ENCODE measurements at regions not wholly inside any gene's neighbourhood (a gene's known extent, or its start where the extent isn't known, plus 50 kb on each side); places are given as distances from the start of the nearest gene placed in this dataset.

- no peak for TF ChIP-seq CTCF (IDR thresholded peaks at IDR 0.05; ENCODE audit: insufficient read depth, low read depth, low read length, missing control alignments)
- H3K4me3 ChIP-seq (ENCODE audit: low read depth, low read length): no peak overlapping the region
- DNase-seq (ENCODE audit: low read depth): no peak
Measured at GRCh38 chr3:35392187-35392586, 247.1 kb upstream of the ARPP21 start.

GRCh38 chr3:35393901-35394799 lies 245.2 kb upstream of the ARPP21 start:
- DNase-seq (ENCODE audit: low read depth): no peak
- H3K4me3 ChIP-seq (ENCODE audit: low read depth, low read length): no peak overlapping the region
- no peak for TF ChIP-seq CTCF (IDR thresholded peaks at IDR 0.05; ENCODE audit: insufficient read depth, low read depth, low read length, missing control alignments)

GRCh38 chr3:35394905-35395304 lies 244.4 kb upstream of the ARPP21 start:
- TF ChIP-seq CTCF (IDR thresholded peaks at IDR 0.05; ENCODE audit: insufficient read depth, low read depth, low read length, missing control alignments): no peak
- H3K4me3 ChIP-seq (ENCODE audit: low read depth, low read length): no peak overlapping the region
- DNase-seq (ENCODE audit: low read depth): no peak

- H3K4me3 ChIP-seq (ENCODE audit: low read depth, low read length): no peak overlapping the region
- TF ChIP-seq CTCF (IDR thresholded peaks at IDR 0.05; ENCODE audit: insufficient read depth, low read depth, low read length, missing control alignments): no peak
- DNase-seq (ENCODE audit: low read depth): no peak
Measured at GRCh38 chr3:35401671-35402070, 237.7 kb upstream of the ARPP21 start.

- no peak for TF ChIP-seq CTCF (IDR thresholded peaks at IDR 0.05; ENCODE audit: insufficient read depth, low read depth, low read length, missing control alignments)
- no peak overlapping the region for H3K4me3 ChIP-seq (ENCODE audit: low read depth, low read length)
- DNase-seq (ENCODE audit: low read depth): no peak
Measured at GRCh38 chr3:35404571-35404970, 234.8 kb upstream of the ARPP21 start.

- no peak overlapping the region for H3K4me3 ChIP-seq (ENCODE audit: low read depth, low read length)
- no peak for DNase-seq (ENCODE audit: low read depth)
- TF ChIP-seq CTCF (IDR thresholded peaks at IDR 0.05; ENCODE audit: insufficient read depth, low read depth, low read length, missing control alignments): no peak
Measured at GRCh38 chr3:35408882-35409281, 230.4 kb upstream of the ARPP21 start.

- no peak overlapping the region for H3K4me3 ChIP-seq (ENCODE audit: low read depth, low read length)
- no peak for TF ChIP-seq CTCF (IDR thresholded peaks at IDR 0.05; ENCODE audit: insufficient read depth, low read depth, low read length, missing control alignments)
- no peak for DNase-seq (ENCODE audit: low read depth)
Measured at GRCh38 chr3:35409991-35410390, 229.3 kb upstream of the ARPP21 start.
